ENCODE measurements at regions not wholly inside any gene's neighbourhood (a gene's known extent, or its start where the extent isn't known, plus 50 kb on each side); places are given as distances from the start of the nearest gene placed in this dataset.

DNA sequence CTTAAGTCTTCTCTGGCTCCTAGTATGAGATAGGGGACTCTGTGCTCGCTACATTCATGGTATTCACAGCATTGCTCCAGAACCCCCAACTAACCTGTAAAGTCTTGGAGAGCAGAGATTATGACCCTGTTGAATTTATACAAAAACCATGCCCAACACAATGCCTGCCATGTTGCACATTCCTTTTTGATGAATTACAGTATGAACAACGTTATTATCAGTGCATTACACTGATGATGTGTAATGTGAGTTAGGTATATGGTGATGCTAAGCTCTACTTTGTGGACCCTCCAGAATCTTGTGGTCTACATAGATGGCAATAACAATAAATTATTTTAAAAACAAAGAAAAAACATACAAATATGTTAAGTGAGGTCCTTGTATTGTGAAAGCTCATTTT is 64.3 kb downstream of the EOMES start:
- TF ChIP-seq, protein P1, sequence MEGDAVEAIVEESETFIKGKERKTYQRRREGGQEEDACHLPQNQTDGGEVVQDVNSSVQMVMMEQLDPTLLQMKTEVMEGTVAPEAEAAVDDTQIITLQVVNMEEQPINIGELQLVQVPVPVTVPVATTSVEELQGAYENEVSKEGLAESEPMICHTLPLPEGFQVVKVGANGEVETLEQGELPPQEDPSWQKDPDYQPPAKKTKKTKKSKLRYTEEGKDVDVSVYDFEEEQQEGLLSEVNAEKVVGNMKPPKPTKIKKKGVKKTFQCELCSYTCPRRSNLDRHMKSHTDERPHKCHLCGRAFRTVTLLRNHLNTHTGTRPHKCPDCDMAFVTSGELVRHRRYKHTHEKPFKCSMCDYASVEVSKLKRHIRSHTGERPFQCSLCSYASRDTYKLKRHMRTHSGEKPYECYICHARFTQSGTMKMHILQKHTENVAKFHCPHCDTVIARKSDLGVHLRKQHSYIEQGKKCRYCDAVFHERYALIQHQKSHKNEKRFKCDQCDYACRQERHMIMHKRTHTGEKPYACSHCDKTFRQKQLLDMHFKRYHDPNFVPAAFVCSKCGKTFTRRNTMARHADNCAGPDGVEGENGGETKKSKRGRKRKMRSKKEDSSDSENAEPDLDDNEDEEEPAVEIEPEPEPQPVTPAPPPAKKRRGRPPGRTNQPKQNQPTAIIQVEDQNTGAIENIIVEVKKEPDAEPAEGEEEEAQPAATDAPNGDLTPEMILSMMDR (IDR thresholded peaks at IDR 0.05): no peak
- TF ChIP-seq POLR2A (IDR thresholded peaks at IDR 0.05): no peak

Data from ovary (tissue), 3 donors.